ENCODE measurements at regions not wholly inside any gene's neighbourhood (a gene's known extent, or its start where the extent isn't known, plus 50 kb on each side); places are given as distances from the start of the nearest gene placed in this dataset.
A peak's percentile ranks its signal among the peaks of the same experiment; 100 is the strongest.

DNA sequence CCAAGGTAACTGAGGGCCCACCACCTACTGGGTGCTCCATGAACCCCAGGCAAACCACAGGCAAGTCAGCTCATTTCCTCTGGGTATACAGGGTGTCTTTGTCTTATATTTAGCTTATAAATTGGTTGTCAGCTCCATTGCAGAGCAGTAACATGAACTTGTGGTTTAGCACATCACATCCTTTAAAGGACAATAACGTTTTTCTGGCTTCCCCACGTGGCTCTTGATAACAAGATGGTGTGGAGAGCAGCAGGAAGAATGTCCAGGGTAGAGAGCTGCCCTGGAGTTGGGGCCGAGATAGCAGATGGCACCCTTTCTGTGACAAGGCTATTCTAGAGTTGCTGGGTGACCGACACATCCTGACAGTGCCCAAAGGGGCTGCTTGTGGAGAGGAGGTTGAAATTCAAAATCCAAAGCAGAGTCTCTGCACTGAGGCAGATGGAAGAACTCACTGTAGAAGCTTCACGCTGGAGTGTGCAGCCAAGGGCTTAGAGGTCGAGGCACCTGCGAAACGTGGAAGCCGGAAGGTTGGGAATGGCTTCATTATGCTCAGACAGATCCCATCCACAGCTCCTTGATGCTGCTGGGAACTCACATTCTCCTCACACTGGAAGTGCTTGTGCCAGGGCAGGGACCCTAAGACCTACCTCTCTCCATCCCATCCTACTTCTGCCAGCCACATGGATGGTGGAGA is 133.0 kb upstream of the FRY start:
- Histone ChIP-seq H3K4me3 (no peak overlapping the region), H3K27ac (no peak overlapping the region), H3K27me3 (no peaks in the 10 kb centered on the region), H3K9me3 (no peaks in the 10 kb centered on the region), H3K36me3 (no peaks in the 10 kb centered on the region), H3K4me1 (peaks cover 0 to 29% (median 10%) of the 10 kb centered on the region in 4 donors)
- TF ChIP-seq POLR2A (IDR thresholded peaks at IDR 0.05): no peak
- no peak for TF ChIP-seq POLR2AphosphoS5 (IDR thresholded peaks at IDR 0.05)
- TF ChIP-seq EP300 (IDR thresholded peaks at IDR 0.05): no peak
- TF ChIP-seq, protein P1, sequence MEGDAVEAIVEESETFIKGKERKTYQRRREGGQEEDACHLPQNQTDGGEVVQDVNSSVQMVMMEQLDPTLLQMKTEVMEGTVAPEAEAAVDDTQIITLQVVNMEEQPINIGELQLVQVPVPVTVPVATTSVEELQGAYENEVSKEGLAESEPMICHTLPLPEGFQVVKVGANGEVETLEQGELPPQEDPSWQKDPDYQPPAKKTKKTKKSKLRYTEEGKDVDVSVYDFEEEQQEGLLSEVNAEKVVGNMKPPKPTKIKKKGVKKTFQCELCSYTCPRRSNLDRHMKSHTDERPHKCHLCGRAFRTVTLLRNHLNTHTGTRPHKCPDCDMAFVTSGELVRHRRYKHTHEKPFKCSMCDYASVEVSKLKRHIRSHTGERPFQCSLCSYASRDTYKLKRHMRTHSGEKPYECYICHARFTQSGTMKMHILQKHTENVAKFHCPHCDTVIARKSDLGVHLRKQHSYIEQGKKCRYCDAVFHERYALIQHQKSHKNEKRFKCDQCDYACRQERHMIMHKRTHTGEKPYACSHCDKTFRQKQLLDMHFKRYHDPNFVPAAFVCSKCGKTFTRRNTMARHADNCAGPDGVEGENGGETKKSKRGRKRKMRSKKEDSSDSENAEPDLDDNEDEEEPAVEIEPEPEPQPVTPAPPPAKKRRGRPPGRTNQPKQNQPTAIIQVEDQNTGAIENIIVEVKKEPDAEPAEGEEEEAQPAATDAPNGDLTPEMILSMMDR (IDR thresholded peaks at IDR 0.05): no peak
- intact Hi-C loops (cut with DNase I; ENCODE audit: low total_unique reads): no loop called here
- 69 to 76% (median 74%) methylated on average over 8 to 9 of the region's 9 CpGs for WGBS, 5 donors
- no peak for DNase-seq

DNA sequence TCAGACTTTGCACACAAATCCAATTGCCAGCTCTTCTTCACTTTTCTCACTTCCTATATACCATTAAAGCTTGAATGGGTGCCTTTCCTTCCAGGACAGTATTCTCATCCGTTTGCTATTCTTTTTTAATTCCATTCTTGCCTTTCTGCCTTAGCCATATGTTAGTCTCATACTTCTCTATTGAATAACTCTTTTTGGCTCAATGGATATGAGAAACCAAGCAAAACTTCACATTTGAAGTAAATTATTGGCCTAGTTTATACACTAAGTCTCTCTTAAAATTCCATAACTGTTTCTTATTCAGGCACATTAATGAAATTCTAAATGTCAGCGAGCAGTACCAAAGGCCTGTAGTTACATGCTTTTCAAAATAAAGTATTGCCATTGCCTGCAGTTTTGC is 129.6 kb upstream of the FRY start:
- Histone ChIP-seq H3K9me3 (no peaks in the 10 kb centered on the region), H3K4me3 (no peak overlapping the region), H3K36me3 (no peaks in the 10 kb centered on the region), H3K27me3 (no peaks in the 10 kb centered on the region), H3K4me1 (peaks cover 0 to 21% (median 0%) of the 10 kb centered on the region in 4 donors), H3K27ac (no peak overlapping the region)
- WGBS, 5 donors: 76 to 89% (median 82%) methylated on average over 2 of the region's 2 CpGs
- DNase-seq: no peak
- TF ChIP-seq POLR2A (IDR thresholded peaks at IDR 0.05) (no peak), EP300 (IDR thresholded peaks at IDR 0.05) (no peak), POLR2AphosphoS5 (IDR thresholded peaks at IDR 0.05) (no peak)
- TF ChIP-seq, protein P1 (IDR thresholded peaks at IDR 0.05): no peak
- intact Hi-C loops (cut with DNase I; ENCODE audit: low total_unique reads): no loop called here

DNA sequence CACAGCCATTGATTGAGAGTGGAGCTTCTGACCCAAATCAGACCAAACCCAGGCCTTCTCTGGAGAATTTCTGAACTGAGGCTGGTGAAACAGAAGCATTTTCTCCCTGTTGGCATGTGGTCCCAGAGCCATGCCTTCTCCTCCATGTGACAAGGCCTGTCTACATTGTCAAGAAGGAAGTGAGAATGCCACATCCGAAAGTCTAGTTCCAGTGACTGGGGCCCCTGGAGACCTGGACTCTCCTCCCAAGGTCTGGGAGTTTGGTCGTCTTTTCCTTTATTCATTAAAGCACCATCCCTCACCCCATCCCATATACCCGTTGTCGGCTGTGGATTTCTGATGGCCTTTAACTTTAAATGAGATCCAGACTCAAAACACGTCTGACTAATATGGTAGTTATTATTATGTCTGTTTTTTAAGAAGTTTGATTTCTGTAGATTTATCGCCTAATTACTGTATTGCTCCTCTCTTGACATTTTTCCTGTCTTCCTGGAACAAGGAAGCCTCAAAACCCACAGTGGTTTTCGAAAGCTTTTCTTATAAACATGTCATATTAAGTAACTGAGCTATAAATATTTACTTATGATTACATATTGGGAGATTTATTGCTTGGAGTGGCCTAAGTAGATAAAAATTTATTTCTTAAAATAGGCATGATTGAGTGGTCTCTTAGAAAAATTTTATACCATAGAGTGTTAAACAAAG is 128.3 kb upstream of the FRY start:
- Histone ChIP-seq H3K27me3 (no peaks in the 10 kb centered on the region), H3K9me3 (no peaks in the 10 kb centered on the region), H3K4me1 (peaks cover 0 to 19% (median 0%) of the 10 kb centered on the region in 4 donors), H3K36me3 (no peaks in the 10 kb centered on the region), H3K4me3 (no peak overlapping the region), H3K27ac (peak overlapping the region in 1 of 5 donors; percentile 45)
- intact Hi-C loops (cut with DNase I; ENCODE audit: low total_unique reads): no loop called here
- DNase-seq: no peak
- TF ChIP-seq, protein P1 (IDR thresholded peaks at IDR 0.05): no peak
- TF ChIP-seq POLR2AphosphoS5 (IDR thresholded peaks at IDR 0.05) (no peak), EP300 (IDR thresholded peaks at IDR 0.05) (no peak), POLR2A (IDR thresholded peaks at IDR 0.05) (no peak)
- WGBS, 5 donors: 68 to 78% (median 77%) methylated on average over 7 of the region's 7 CpGs

DNA sequence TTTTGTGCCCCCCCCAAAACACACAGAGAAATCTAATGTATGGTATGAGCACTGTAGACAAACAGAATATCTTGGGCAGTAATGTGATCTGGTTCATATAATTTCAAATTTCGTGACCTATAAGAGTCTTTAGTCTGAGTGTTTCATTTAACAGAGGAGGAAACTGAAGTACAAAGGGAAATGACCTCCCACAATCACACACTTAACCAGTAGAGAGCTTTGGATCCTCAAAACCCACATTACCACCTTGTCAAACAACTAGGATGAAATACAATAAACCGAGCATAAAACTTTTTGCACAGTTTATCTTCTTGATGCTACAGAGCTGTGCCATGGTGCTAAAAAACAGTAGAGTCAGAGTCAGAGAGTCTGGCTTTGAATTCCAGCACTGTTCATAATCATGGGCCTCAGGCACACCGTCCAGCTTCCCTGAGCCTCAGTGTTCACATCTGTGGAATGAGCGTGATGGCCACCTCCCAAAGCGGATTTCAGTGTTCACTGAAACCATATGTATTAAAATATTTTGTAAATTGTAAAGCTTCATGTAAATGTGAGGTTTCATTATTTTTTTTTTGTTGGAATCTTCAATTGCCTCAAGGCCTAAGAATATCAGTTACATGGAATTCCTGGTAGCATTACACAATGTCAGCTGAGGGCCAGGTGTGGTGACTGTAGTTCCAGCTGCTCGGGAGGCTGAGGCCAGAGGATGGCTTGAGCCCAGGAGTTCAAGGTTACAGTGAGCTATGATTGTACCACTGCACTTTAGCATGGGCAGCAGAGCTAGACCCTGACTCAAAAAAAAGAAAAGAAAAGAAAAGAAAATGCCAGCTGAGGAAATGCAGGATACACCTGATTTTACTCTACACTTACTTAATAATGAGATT is 126.4 kb upstream of the FRY start:
- no peaks in the 10 kb centered on the region for H3K27me3 ChIP-seq
- H3K9me3 ChIP-seq: no peaks in the 10 kb centered on the region
- no peak overlapping the region for H3K27ac ChIP-seq
- intact Hi-C loops (cut with DNase I; ENCODE audit: low total_unique reads): no loop called here
- H3K4me3 ChIP-seq: no peak overlapping the region
- DNase-seq: no peak
- 69 to 79% (median 77%) methylated on average over 6 of the region's 6 CpGs for whole genome bisulfite sequencing, 5 donors
- no peak for TF ChIP-seq POLR2AphosphoS5 (IDR thresholded peaks at IDR 0.05)
- no peak for TF ChIP-seq EP300 (IDR thresholded peaks at IDR 0.05)
- TF ChIP-seq, protein P1 (IDR thresholded peaks at IDR 0.05): no peak
- TF ChIP-seq POLR2A (IDR thresholded peaks at IDR 0.05): no peak
- no peaks in the 10 kb centered on the region for H3K36me3 ChIP-seq
- peaks cover 0 to 38% (median 8%) of the 10 kb centered on the region in 4 donors for H3K4me1 ChIP-seq

Data from stomach (tissue), 8 donors.